Neural progenitor cell (in vitro differentiated cells): ENCODE measurements at regions not wholly inside any gene's neighbourhood (a gene's known extent, or its start where the extent isn't known, plus 50 kb on each side); places are given as distances from the start of the nearest gene placed in this dataset.

Experiments used
- CTCF ChIP-seq: fragments of 200-600 bp; sonication (generic); IDR thresholded peaks from 2 replicates; pipeline ENCODE4 v1.5.1; 2017; ENCODE audit warnings: antibody characterized with exemption, mild to moderate bottlenecking
- EZH2 ChIP-seq: fragments of 200-600 bp; sonication (generic); IDR thresholded peaks from 2 replicates; pipeline ENCODE4 v1.6.1; 2017; ENCODE audit warnings: antibody characterized with exemption, mild to moderate bottlenecking, moderate library complexity

GRCh38 chr4:58074382-58074781 is 964.2 kb upstream of the IGFBP7 start:
- TF ChIP-seq CTCF (no peak), EZH2 (no peak)
